ENCODE measurements at regions not wholly inside any gene's neighbourhood (a gene's known extent, or its start where the extent isn't known, plus 50 kb on each side); places are given as distances from the start of the nearest gene placed in this dataset.

DNA sequence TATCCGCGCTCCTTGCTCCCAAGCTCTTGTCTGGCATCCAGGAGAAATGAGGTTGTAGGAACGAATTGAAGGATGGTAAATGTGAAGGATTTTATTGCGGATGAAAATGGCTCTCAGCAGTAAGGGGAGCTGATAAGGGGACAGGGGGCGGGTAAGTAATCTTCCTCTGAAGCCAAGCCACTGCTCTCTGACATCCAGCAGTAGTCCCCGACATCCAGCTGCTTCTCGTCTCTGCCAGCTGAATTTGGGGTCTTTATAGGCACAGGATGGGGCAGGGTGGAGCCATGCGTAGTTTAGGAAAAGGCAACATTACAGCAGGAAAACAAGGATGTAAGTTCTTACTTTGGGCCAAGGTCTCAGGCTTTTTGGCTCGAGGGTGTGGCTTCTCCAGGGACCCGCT, 1370.1 kb upstream of the RAG2 start:
- TF ChIP-seq EZH2phosphoT487 (IDR thresholded peaks at IDR 0.05; ENCODE audit: borderline replicate concordance, low read depth, low read length), result no peak
- TF ChIP-seq, protein P1, sequence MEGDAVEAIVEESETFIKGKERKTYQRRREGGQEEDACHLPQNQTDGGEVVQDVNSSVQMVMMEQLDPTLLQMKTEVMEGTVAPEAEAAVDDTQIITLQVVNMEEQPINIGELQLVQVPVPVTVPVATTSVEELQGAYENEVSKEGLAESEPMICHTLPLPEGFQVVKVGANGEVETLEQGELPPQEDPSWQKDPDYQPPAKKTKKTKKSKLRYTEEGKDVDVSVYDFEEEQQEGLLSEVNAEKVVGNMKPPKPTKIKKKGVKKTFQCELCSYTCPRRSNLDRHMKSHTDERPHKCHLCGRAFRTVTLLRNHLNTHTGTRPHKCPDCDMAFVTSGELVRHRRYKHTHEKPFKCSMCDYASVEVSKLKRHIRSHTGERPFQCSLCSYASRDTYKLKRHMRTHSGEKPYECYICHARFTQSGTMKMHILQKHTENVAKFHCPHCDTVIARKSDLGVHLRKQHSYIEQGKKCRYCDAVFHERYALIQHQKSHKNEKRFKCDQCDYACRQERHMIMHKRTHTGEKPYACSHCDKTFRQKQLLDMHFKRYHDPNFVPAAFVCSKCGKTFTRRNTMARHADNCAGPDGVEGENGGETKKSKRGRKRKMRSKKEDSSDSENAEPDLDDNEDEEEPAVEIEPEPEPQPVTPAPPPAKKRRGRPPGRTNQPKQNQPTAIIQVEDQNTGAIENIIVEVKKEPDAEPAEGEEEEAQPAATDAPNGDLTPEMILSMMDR (conservative IDR thresholded peaks at IDR 0.05; ENCODE audit: low read length), result no peak

Measured in OCI-LY7 (cell line).